ENCODE measurements at regions not wholly inside any gene's neighbourhood (a gene's known extent, or its start where the extent isn't known, plus 50 kb on each side); places are given as distances from the start of the nearest gene placed in this dataset.

GRCh38 chr20:54980103-54980960 is 504.9 kb downstream of the DOK5 start:
- TF ChIP-seq PATZ1 (CRISPR knock-in tag; IDR thresholded peaks at IDR 0.05; ENCODE audit: borderline replicate concordance) (no peak), GLIS3 (CRISPR knock-in tag; IDR thresholded peaks at IDR 0.05) (no peak), CSRNP3 (CRISPR knock-in tag; IDR thresholded peaks at IDR 0.05) (no peak), PPARA (CRISPR knock-in tag; IDR thresholded peaks at IDR 0.05; ENCODE audit: borderline replicate concordance) (no peak), CSDC2 (CRISPR knock-in tag; IDR thresholded peaks at IDR 0.05) (no peak), ZFP30 (CRISPR knock-in tag; IDR thresholded peaks at IDR 0.05) (no peak), RARB (CRISPR knock-in tag; IDR thresholded peaks at IDR 0.05) (no peak), TSHZ2 (CRISPR knock-in tag; IDR thresholded peaks at IDR 0.05) (no peak), ZFP3 (CRISPR knock-in tag; IDR thresholded peaks at IDR 0.05) (no peak), ESRRG (CRISPR knock-in tag; IDR thresholded peaks at IDR 0.05) (no peak)

Measured in SK-N-SH treated with all-trans-retinoic acid at 6 μM for 48 hours (cell line).